ENCODE measurements at regions not wholly inside any gene's neighbourhood (a gene's known extent, or its start where the extent isn't known, plus 50 kb on each side); places are given as distances from the start of the nearest gene placed in this dataset.

GRCh38 chr2:199590321-199591203 is 132.8 kb upstream of the SATB2 start:
- Mint-ChIP-seq H3K27ac (no peak overlapping the region), H3K4me1 (ENCODE audit: low read depth) (no peaks in the 10 kb centered on the region), H3K9me3 (ENCODE audit: low read depth) (no peaks in the 10 kb centered on the region), H3K27me3 (peaks cover 12% of the 10 kb centered on the region), H3K36me3 (ENCODE audit: insufficient read depth) (no peaks in the 10 kb centered on the region), H3K4me3 (ENCODE audit: low read depth) (no peak overlapping the region)
- TF ChIP-seq, protein P1, sequence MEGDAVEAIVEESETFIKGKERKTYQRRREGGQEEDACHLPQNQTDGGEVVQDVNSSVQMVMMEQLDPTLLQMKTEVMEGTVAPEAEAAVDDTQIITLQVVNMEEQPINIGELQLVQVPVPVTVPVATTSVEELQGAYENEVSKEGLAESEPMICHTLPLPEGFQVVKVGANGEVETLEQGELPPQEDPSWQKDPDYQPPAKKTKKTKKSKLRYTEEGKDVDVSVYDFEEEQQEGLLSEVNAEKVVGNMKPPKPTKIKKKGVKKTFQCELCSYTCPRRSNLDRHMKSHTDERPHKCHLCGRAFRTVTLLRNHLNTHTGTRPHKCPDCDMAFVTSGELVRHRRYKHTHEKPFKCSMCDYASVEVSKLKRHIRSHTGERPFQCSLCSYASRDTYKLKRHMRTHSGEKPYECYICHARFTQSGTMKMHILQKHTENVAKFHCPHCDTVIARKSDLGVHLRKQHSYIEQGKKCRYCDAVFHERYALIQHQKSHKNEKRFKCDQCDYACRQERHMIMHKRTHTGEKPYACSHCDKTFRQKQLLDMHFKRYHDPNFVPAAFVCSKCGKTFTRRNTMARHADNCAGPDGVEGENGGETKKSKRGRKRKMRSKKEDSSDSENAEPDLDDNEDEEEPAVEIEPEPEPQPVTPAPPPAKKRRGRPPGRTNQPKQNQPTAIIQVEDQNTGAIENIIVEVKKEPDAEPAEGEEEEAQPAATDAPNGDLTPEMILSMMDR (IDR thresholded peaks at IDR 0.05; ENCODE audit: unreplicated experiment): no peak
- DNase-seq (ENCODE audit: low spot score, unreplicated experiment): no peak

DNA sequence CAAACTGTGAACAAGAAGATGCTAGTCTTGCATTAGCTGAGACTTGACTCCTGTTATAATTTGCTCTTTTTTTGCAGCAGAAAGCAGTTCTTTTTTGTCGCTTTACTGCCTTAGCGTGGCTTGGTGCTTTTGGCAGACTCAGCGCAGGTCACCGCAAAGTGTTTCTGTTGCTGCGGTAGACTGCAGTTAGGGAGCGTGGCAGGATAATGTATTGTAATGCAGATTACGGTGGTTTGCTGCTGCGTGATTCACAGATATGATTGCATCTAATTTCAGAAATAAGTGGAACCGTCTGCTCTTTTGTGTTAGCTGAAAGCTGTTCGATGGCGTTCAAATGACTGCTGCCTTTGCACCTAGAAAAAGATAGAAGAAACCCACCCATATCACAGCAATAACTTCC is 131.6 kb upstream of the SATB2 start:
- DNase-seq (ENCODE audit: low spot score, unreplicated experiment): no peak
- peaks cover 12% of the 10 kb centered on the region for H3K27me3 Mint-ChIP-seq
- TF ChIP-seq, protein P1 (IDR thresholded peaks at IDR 0.05; ENCODE audit: unreplicated experiment): no peak
- no peak overlapping the region for H3K4me3 Mint-ChIP-seq (ENCODE audit: low read depth)
- no peaks in the 10 kb centered on the region for H3K36me3 Mint-ChIP-seq (ENCODE audit: insufficient read depth)
- no peaks in the 10 kb centered on the region for H3K9me3 Mint-ChIP-seq (ENCODE audit: low read depth)
- no peak overlapping the region for H3K27ac Mint-ChIP-seq
- H3K4me1 Mint-ChIP-seq (ENCODE audit: low read depth): no peaks in the 10 kb centered on the region

DNA sequence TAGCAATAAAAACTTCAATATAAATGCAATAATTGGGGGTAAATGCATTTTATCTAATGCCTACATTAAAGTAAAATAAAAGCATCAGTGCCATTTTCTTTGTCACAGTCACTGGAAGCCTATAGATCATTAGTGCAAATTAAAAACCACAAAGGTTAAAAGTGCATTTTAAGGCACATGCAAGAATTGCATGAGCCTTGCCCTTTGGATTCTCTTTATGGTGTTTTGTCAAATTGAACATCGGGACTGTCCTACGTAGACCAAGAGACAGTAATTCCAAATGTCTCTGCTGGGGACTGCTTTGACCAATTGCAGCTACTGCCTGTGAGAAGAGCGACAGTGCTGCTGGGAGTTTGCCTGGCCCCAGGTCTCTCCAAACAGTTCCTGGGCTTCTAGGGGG is 130.3 kb upstream of the SATB2 start:
- TF ChIP-seq, protein P1 (IDR thresholded peaks at IDR 0.05; ENCODE audit: unreplicated experiment): no peak
- no peaks in the 10 kb centered on the region for H3K36me3 Mint-ChIP-seq (ENCODE audit: insufficient read depth)
- no peaks in the 10 kb centered on the region for H3K4me1 Mint-ChIP-seq (ENCODE audit: low read depth)

GRCh38 chr2:199586646-199587045 is 128.9 kb upstream of the SATB2 start:
- H3K27me3 Mint-ChIP-seq: peaks cover 25% of the 10 kb centered on the region
- DNase-seq (ENCODE audit: low spot score, unreplicated experiment): no peak
- no peak overlapping the region for H3K27ac Mint-ChIP-seq
- no peaks in the 10 kb centered on the region for H3K9me3 Mint-ChIP-seq (ENCODE audit: low read depth)
- no peak overlapping the region for H3K4me3 Mint-ChIP-seq (ENCODE audit: low read depth)
- H3K36me3 Mint-ChIP-seq (ENCODE audit: insufficient read depth): no peaks in the 10 kb centered on the region
- peaks cover 2% of the 10 kb centered on the region for H3K4me1 Mint-ChIP-seq (ENCODE audit: low read depth)
- TF ChIP-seq, protein P1 (IDR thresholded peaks at IDR 0.05; ENCODE audit: unreplicated experiment): no peak

More for the DNA sequence above, 130.3 kb upstream of the SATB2 start:
- no peak overlapping the region for H3K27ac Mint-ChIP-seq
- H3K27me3 Mint-ChIP-seq: peaks cover 15% of the 10 kb centered on the region
- DNase-seq (ENCODE audit: low spot score, unreplicated experiment): no peak
- no peaks in the 10 kb centered on the region for H3K9me3 Mint-ChIP-seq (ENCODE audit: low read depth)
- no peak overlapping the region for H3K4me3 Mint-ChIP-seq (ENCODE audit: low read depth)

DNA sequence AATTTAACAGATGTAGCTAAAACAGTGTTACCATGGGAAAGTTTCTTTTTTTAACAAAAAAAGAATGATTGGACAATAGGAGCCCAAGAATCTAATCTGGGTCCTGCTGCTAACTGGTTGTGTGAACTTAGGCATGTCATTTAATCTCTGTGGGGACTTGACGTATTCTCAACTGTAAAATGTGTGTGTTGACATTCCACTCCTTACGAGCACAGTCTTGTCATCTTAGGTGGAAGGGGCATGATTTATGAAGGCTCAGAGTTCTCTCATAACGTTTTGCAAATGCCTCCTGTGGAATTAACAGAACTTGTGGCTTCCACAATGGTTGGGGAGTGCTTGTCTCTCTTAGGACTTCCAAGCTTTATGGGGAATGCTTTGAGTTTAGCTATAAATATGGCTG is 125.9 kb upstream of the SATB2 start:
- H3K4me3 Mint-ChIP-seq (ENCODE audit: low read depth): no peak overlapping the region
- H3K27me3 Mint-ChIP-seq: peaks cover 23% of the 10 kb centered on the region
- H3K4me1 Mint-ChIP-seq (ENCODE audit: low read depth): peaks cover 2% of the 10 kb centered on the region
- TF ChIP-seq, protein P1 (IDR thresholded peaks at IDR 0.05; ENCODE audit: unreplicated experiment): no peak
- DNase-seq (ENCODE audit: low spot score, unreplicated experiment): no peak
- H3K27ac Mint-ChIP-seq: no peak overlapping the region
- no peaks in the 10 kb centered on the region for H3K9me3 Mint-ChIP-seq (ENCODE audit: low read depth)
- H3K36me3 Mint-ChIP-seq (ENCODE audit: insufficient read depth): no peaks in the 10 kb centered on the region

Data from progenitor cell of endocrine pancreas (in vitro differentiated cells).